KG1 (cell line): ENCODE measurements at regions not wholly inside any gene's neighbourhood (a gene's known extent, or its start where the extent isn't known, plus 50 kb on each side); places are given as distances from the start of the nearest gene placed in this dataset.

Experiments
- DNase-seq: peaks from one replicate; lab custom pipeline; 2025; lab: John Stamatoyannopoulos, UW

DNA sequence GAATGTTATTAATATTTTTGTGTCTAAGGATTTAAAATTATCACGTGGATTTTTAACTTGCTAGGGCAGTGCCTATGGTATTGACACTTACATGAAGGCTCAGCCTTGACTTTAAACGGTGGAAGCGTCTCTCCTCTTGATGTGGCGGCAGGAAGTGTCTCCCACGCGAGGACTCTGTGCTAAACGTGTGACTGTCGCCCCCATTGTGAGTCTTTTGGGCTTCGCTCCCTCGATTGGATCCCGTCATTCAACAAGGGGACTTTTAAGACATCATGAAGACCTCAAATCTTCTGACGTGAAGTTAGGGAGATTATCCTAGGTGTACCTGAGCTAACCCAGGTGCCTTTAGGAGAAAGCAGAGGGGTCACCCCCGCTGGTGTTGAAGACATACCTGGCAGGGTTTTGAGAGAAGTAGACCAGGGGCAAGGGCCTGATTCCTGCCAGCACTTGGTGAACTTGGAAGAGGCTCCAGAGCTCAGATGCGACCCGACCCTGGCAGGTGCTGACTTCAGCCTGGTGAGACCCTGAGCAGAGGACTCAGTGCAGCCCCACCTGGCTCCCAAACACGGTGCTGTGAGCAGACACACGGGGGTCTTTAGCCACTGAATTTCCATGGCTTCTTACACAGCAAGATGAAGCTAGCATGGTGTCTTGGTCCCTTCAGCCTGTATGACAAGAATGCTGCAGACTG, 55.7 kb upstream of the IRX4 start:
- DNase-seq = no peak

- no peak for DNase-seq
Measured at GRCh38 chr5:1937590-1937989, 54.9 kb upstream of the IRX4 start.

GRCh38 chr5:1936901-1937300, 54.2 kb upstream of the IRX4 start:
- DNase-seq = no peak

DNA sequence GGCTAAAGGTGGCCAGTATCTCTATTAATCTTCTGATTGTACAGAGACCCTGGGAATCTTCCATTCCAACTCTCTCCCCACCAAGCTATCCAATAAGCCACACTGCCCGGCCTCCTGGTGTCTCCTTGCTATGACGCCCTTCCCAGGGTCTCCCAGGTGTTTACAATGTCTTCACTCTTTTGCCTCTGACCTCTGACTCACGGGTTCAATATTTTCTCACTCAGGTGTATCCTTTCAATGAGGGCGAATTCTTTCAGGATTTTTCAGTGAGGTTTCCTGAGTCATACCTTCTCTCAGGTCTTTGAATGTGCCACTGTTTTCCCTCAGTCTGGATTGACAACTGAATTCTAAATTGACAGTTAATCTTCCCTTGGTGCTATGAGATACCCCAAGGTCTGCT, 53.7 kb upstream of the IRX4 start:
- no peak for DNase-seq

DNA sequence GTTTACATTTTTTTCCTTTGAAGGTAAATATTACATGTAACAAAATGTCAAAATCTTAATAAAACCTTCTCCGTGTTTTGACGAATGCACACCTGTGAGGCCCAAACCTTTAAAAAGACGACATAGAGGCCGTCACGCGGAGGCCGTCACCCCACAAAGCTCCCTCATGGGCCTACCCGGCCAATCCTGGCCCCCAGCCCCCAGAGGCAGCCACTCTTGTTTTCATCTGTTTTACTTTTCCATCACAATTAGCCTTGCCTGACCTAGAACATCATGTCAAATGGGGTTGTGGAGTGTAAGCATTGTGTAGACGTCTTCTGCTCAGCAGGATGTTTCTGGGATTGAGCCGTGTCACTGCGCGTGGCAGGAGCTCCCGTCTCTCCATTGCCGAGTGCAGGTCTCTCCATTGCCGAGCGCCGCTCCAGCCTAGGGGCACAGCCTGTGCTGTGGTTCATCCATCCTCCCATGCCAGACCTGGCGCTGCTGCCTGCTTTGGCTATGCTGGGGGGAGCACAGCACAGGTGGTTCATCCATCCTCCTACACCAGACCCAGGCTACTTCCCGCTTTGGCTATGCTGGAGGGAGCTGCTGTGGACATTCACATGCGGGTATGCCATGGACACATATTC, 52.2 kb upstream of the IRX4 start:
- no peak for DNase-seq

- DNase-seq = no peak
Measured at GRCh38 chr5:1934056-1934394, 51.3 kb upstream of the IRX4 start.

- DNase-seq = no peak
Measured at GRCh38 chr5:1933364-1934055, 50.8 kb upstream of the IRX4 start.
